ENCODE measurements at regions not wholly inside any gene's neighbourhood (a gene's known extent, or its start where the extent isn't known, plus 50 kb on each side); places are given as distances from the start of the nearest gene placed in this dataset.

GRCh38 chr2:199679883-199680282, 171.1 kb downstream of the FTCDNL1 start:
- TF ChIP-seq CTCF (IDR thresholded peaks at IDR 0.05) (no peak), ZFX (IDR thresholded peaks at IDR 0.05; ENCODE audit: borderline replicate concordance) (no peak)
